TTC549 (cell line): ENCODE measurements at regions not wholly inside any gene's neighbourhood (a gene's known extent, or its start where the extent isn't known, plus 50 kb on each side); places are given as distances from the start of the nearest gene placed in this dataset.
"Not testable (repeated sequence)": the region's sequence is repeated elsewhere in the genome, so short reads cannot be mapped to it uniquely, and the experiment has no call there.

ENCODE experiments used
- FAIRE-seq: peaks from 2 replicates; lab custom pipeline; 2012; peaks lifted over from hg19 to GRCh38; lab: Jason Lieb, UNC

GRCh38 chrX:69431420-69431819 lies 72.7 kb upstream of the NALF2 start:
- FAIRE-seq, result no peak

GRCh38 chrX:69430785-69431184 lies 73.3 kb upstream of the NALF2 start:
- FAIRE-seq, result no peak

GRCh38 chrX:69429339-69430015 lies 74.6 kb upstream of the NALF2 start:
- no peak for FAIRE-seq

GRCh38 chrX:69428216-69428615 lies 75.9 kb upstream of the NALF2 start:
- FAIRE-seq, result no peak

- no peak for FAIRE-seq
Observed at GRCh38 chrX:69424910-69425309, 79.2 kb upstream of the NALF2 start.

GRCh38 chrX:69424161-69424560 lies 80.0 kb upstream of the NALF2 start:
- peak; percentile 55 for FAIRE-seq

- not testable (repeated sequence) for FAIRE-seq
Observed at GRCh38 chrX:69422208-69422607, 81.9 kb upstream of the NALF2 start.

GRCh38 chrX:69415698-69416097 lies 88.4 kb upstream of the NALF2 start:
- no peak for FAIRE-seq

- no peak for FAIRE-seq
Observed at GRCh38 chrX:69412661-69413060, 91.5 kb upstream of the NALF2 start.

GRCh38 chrX:69398881-69399280 lies 105.2 kb upstream of the NALF2 start:
- no peak for FAIRE-seq

- no peak for FAIRE-seq
Observed at GRCh38 chrX:69396916-69397315, 107.2 kb upstream of the NALF2 start.

GRCh38 chrX:69395306-69395705 lies 108.8 kb upstream of the NALF2 start:
- no peak for FAIRE-seq

GRCh38 chrX:69389101-69389501 lies 115.0 kb upstream of the NALF2 start:
- FAIRE-seq, result no peak

- no peak for FAIRE-seq
Observed at GRCh38 chrX:69388526-69388925, 115.6 kb upstream of the NALF2 start.

- FAIRE-seq, result no peak
Observed at GRCh38 chrX:69387567-69388487, 116.3 kb upstream of the NALF2 start.

GRCh38 chrX:69386681-69387080 lies 117.4 kb upstream of the NALF2 start:
- FAIRE-seq, result no peak

GRCh38 chrX:69379412-69379811 lies 124.7 kb upstream of the NALF2 start:
- no peak for FAIRE-seq

- no peak for FAIRE-seq
Observed at GRCh38 chrX:69374569-69374968, 129.6 kb upstream of the NALF2 start.

GRCh38 chrX:69372435-69372834 lies 131.7 kb upstream of the NALF2 start:
- FAIRE-seq, result no peak

GRCh38 chrX:69371159-69371558 lies 133.0 kb upstream of the NALF2 start:
- no peak for FAIRE-seq

GRCh38 chrX:69369999-69370398 lies 134.1 kb upstream of the NALF2 start:
- no peak for FAIRE-seq

- no peak for FAIRE-seq
Observed at GRCh38 chrX:69366183-69366582, 137.9 kb upstream of the NALF2 start.

- FAIRE-seq, result no peak
Observed at GRCh38 chrX:69365755-69366154, 138.4 kb upstream of the NALF2 start.

- FAIRE-seq, result no peak
Observed at GRCh38 chrX:69365349-69365748, 138.8 kb upstream of the NALF2 start.
